Ishikawa (cell line): ENCODE measurements at regions not wholly inside any gene's neighbourhood (a gene's known extent, or its start where the extent isn't known, plus 50 kb on each side); places are given as distances from the start of the nearest gene placed in this dataset.

Source experiments
- CEBPB ChIP-seq: IDR thresholded peaks from 2 replicates; pipeline ENCODE4 v1.6.1; 2012
- CREB1 ChIP-seq: IDR thresholded peaks from 2 replicates; pipeline ENCODE4 v1.6.1; 2012; ENCODE audit warnings: low read depth
- EGR1 ChIP-seq: IDR thresholded peaks from 2 replicates; pipeline ENCODE4 v1.6.1; 2012
- EP300 ChIP-seq: IDR thresholded peaks from 2 replicates; pipeline ENCODE4 v1.6.1; 2012; ENCODE audit warnings: borderline replicate concordance
- FOXM1 ChIP-seq: IDR thresholded peaks from 2 replicates; pipeline ENCODE4 v1.6.1; 2012; ENCODE audit warnings: low read depth, borderline replicate concordance
- MAX ChIP-seq: IDR thresholded peaks from 2 replicates; pipeline ENCODE4 v1.6.1; 2012
- NFIC ChIP-seq: IDR thresholded peaks from 2 replicates; pipeline ENCODE4 v1.6.1; 2012
- RAD21 ChIP-seq: IDR thresholded peaks from 2 replicates; pipeline ENCODE4 v1.6.1; 2012; ENCODE audit warnings: low read depth
- REST ChIP-seq: IDR thresholded peaks from 2 replicates; pipeline ENCODE4 v1.6.1; 2012; ENCODE audit warnings: low read depth, mild to moderate bottlenecking
- TAF1 ChIP-seq: IDR thresholded peaks from 2 replicates; pipeline ENCODE4 v1.6.1; 2012; ENCODE audit warnings: low read depth, mild to moderate bottlenecking
- TCF12 ChIP-seq: IDR thresholded peaks from 2 replicates; pipeline ENCODE4 v1.6.1; 2012; ENCODE audit warnings: low read depth
- TEAD4 ChIP-seq: IDR thresholded peaks from 2 replicates; pipeline ENCODE4 v1.6.1; 2012
- USF1 ChIP-seq: IDR thresholded peaks from 2 replicates; pipeline ENCODE4 v1.6.1; 2012
- YY1 ChIP-seq: IDR thresholded peaks from 2 replicates; pipeline ENCODE4 v1.6.1; 2012; ENCODE audit warnings: low read depth
- ZBTB7A ChIP-seq: IDR thresholded peaks from 2 replicates; pipeline ENCODE4 v1.6.1; 2012; ENCODE audit warnings: low read depth

- TF ChIP-seq EGR1 (no peak), ZBTB7A (no peak), CREB1 (no peak), CEBPB (no peak), NFIC (no peak), TEAD4 (no peak), RAD21 (no peak), YY1 (no peak), FOXM1 (no peak), TAF1 (no peak), EP300 (no peak), REST (no peak), TCF12 (no peak), USF1 (no peak), MAX (no peak)
Observed at GRCh38 chr6:27043244-27043643, 204.3 kb upstream of the PRSS16 start.

- TF ChIP-seq TCF12 (no peak), CREB1 (no peak), RAD21 (no peak), ZBTB7A (no peak), CEBPB (no peak), YY1 (no peak), NFIC (no peak), EP300 (no peak), USF1 (no peak), TEAD4 (no peak), TAF1 (no peak), FOXM1 (no peak), REST (no peak)
Observed at GRCh38 chr6:27049863-27050781, 197.4 kb upstream of the PRSS16 start.

GRCh38 chr6:27052731-27053082 lies 194.8 kb upstream of the PRSS16 start:
- no peak for TF ChIP-seq CREB1

- TF ChIP-seq TCF12 (no peak), TAF1 (no peak), EP300 (no peak), FOXM1 (no peak), RAD21 (no peak), USF1 (no peak), ZBTB7A (no peak), NFIC (no peak), TEAD4 (no peak), CREB1 (no peak), REST (no peak), EGR1 (no peak), MAX (no peak), CEBPB (no peak), YY1 (no peak)
Observed at GRCh38 chr6:27053738-27054137, 193.8 kb upstream of the PRSS16 start.
